ENCODE measurements at regions not wholly inside any gene's neighbourhood (a gene's known extent, or its start where the extent isn't known, plus 50 kb on each side); places are given as distances from the start of the nearest gene placed in this dataset.

DNA sequence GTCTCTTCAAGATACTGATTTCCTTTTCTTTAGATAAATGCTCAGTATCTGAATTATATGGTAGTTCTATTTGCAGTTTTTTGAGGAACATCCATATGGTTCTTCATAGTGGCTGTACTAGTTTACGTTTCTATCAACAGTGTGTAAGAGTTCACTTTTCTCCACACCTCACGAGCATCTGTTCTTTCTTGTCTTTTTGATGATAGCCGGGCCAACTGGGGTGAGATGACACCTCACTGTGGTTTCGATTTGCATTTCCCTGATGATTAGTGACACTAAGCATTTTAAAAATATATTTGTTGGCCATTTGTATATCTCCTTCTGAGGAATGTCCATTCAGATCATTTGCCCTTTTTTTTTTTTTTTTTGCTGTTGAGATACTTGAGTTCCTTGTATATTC, 458.8 kb downstream of the SETBP1 start:
- TF ChIP-seq, protein P1, sequence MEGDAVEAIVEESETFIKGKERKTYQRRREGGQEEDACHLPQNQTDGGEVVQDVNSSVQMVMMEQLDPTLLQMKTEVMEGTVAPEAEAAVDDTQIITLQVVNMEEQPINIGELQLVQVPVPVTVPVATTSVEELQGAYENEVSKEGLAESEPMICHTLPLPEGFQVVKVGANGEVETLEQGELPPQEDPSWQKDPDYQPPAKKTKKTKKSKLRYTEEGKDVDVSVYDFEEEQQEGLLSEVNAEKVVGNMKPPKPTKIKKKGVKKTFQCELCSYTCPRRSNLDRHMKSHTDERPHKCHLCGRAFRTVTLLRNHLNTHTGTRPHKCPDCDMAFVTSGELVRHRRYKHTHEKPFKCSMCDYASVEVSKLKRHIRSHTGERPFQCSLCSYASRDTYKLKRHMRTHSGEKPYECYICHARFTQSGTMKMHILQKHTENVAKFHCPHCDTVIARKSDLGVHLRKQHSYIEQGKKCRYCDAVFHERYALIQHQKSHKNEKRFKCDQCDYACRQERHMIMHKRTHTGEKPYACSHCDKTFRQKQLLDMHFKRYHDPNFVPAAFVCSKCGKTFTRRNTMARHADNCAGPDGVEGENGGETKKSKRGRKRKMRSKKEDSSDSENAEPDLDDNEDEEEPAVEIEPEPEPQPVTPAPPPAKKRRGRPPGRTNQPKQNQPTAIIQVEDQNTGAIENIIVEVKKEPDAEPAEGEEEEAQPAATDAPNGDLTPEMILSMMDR (conservative IDR thresholded peaks at IDR 0.05): no peak
- no peak for TF ChIP-seq ZFX (IDR thresholded peaks at IDR 0.05)

Data from C4-2B (cell line).